ENCODE measurements at regions not wholly inside any gene's neighbourhood (a gene's known extent, or its start where the extent isn't known, plus 50 kb on each side); places are given as distances from the start of the nearest gene placed in this dataset.
"Not testable (repeated sequence)": the region's sequence is repeated elsewhere in the genome, so short reads cannot be mapped to it uniquely, and the experiment has no call there.

- Mint-ChIP-seq H3K27ac (no peak overlapping the region), H3K4me3 (no peak overlapping the region), H3K36me3 (no peaks in the 10 kb centered on the region), H3K9me3 (no peaks in the 10 kb centered on the region), H3K4me1 (peaks cover 6% of the 10 kb centered on the region), H3K27me3 (no peaks in the 10 kb centered on the region)
These were observed 111.4 kb downstream of the ATXN3L start for GRCh38 chrX:13208281-13208935.

DNA sequence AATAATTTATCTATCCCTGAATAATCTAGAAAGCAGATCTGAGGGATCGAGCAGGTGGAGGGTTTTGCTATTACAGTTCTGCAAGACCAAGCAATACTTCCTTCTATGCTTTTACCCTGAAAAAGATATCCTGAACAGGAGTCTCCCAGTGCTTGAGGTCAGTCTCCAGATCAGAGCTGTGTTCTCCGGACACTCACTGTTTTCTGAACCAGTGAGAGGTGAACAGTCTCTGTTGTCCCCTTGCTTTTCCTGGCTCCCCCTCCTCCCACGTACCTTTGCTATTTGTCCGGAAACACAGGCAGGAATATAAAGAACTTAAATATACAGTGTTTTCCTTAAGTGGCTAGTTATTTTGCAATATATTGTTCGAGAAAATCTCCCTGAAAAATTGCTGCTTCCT lies 116.6 kb downstream of the ATXN3L start:
- Mint-ChIP-seq H3K36me3 (no peaks in the 10 kb centered on the region), H3K27me3 (no peaks in the 10 kb centered on the region), H3K4me1 (no peaks in the 10 kb centered on the region), H3K27ac (no peak overlapping the region), H3K4me3 (no peak overlapping the region), H3K9me3 (no peaks in the 10 kb centered on the region)

DNA sequence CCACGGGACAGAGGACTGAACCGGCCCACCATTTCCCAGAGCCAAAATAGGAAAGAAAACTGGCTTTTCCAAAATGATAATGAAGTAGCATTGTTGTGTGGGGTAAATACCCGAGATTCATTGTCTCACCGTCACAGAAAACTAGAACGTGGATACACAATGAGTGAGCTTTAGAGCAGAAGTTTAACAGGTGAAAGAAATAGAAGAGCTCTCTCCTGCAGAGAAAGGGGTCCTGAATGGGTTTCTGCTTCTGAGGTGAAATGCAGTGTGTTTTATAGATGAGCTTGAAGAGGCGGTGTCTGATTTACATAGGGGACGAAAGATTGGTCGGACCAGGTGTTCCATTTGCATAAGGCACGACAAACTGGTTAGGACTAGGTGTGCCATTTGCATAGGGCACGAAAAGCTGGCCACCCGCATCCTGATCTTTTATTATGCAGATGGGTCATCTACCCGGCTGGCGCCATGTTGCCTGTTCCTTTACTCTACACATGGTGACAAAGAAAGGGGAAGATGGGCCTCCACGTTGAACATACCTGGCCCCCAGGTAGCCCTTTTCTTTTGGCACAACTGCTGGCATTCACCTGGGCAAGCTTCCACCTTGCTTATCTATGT lies 118.1 kb downstream of the ATXN3L start:
- Mint-ChIP-seq H3K9me3 (no peaks in the 10 kb centered on the region), H3K36me3 (no peaks in the 10 kb centered on the region), H3K4me3 (no peak overlapping the region), H3K4me1 (peaks cover 3% of the 10 kb centered on the region), H3K27me3 (no peaks in the 10 kb centered on the region), H3K27ac (no peak overlapping the region)

- Mint-ChIP-seq H3K4me1 (peaks cover 3% of the 10 kb centered on the region), H3K4me3 (no peak overlapping the region), H3K36me3 (no peaks in the 10 kb centered on the region), H3K27ac (no peak overlapping the region), H3K27me3 (no peaks in the 10 kb centered on the region), H3K9me3 (no peaks in the 10 kb centered on the region)
These were observed 119.5 kb downstream of the ATXN3L start for GRCh38 chrX:13200398-13200797.

- no peak overlapping the region for H3K4me3 Mint-ChIP-seq
- peaks cover 15% of the 10 kb centered on the region for H3K4me1 Mint-ChIP-seq
- no peak overlapping the region for H3K27ac Mint-ChIP-seq
- H3K9me3 Mint-ChIP-seq: no peaks in the 10 kb centered on the region
- H3K27me3 Mint-ChIP-seq: no peaks in the 10 kb centered on the region
- no peaks in the 10 kb centered on the region for H3K36me3 Mint-ChIP-seq
These were observed 121.1 kb downstream of the ATXN3L start for GRCh38 chrX:13198762-13199064.

- H3K36me3 Mint-ChIP-seq: no peaks in the 10 kb centered on the region
- no peaks in the 10 kb centered on the region for H3K27me3 Mint-ChIP-seq
- no peak overlapping the region for H3K27ac Mint-ChIP-seq
- H3K4me1 Mint-ChIP-seq: peaks cover 16% of the 10 kb centered on the region
- H3K4me3 Mint-ChIP-seq: no peak overlapping the region
- no peaks in the 10 kb centered on the region for H3K9me3 Mint-ChIP-seq
These were observed 121.6 kb downstream of the ATXN3L start for GRCh38 chrX:13198056-13198761.

DNA sequence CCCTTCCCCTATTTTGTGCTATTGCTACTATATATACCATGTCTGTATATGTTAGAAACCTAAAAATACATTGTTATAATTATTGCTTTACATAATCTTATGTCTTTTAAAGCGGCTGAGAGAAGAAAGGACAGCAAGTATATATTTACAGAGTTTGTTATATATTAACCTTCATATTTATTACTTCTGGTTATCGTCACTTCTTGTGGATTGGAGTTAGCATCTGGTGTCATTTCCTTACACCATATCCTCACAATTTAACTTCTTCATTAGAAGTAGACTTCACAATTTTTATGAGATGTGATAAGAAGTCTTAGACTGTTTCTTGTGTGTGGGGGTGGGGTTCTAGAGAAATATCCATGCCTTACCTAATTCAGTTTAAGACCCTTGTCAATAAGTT lies 123.1 kb downstream of the ATXN3L start:
- H3K36me3 Mint-ChIP-seq: no peaks in the 10 kb centered on the region
- H3K27ac Mint-ChIP-seq: no peak overlapping the region
- peaks cover 16% of the 10 kb centered on the region for H3K4me1 Mint-ChIP-seq
- no peaks in the 10 kb centered on the region for H3K9me3 Mint-ChIP-seq
- no peaks in the 10 kb centered on the region for H3K27me3 Mint-ChIP-seq
- no peak overlapping the region for H3K4me3 Mint-ChIP-seq

DNA sequence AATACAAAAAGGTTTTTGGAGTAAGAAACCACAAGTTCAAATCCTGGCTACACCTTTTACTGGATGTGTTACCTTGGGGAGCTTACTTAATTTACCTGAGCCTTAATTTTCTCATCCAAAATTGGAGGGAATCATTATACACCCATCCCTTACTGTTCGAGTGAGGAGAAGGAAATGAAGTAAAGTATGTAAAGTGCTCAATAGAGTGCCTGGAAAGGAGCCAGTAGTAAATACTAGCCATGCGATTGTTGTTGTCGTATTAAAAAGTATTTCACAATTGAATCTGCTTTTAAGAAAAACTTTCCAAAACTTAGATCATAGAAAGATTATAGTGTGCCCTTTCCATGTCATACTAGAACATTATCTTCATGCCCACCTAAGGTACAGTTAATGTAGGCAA lies 124.5 kb downstream of the ATXN3L start:
- H3K27me3 Mint-ChIP-seq: no peaks in the 10 kb centered on the region
- H3K4me3 Mint-ChIP-seq: no peak overlapping the region
- H3K27ac Mint-ChIP-seq: no peak overlapping the region
- peaks cover 16% of the 10 kb centered on the region for H3K4me1 Mint-ChIP-seq
- no peaks in the 10 kb centered on the region for H3K36me3 Mint-ChIP-seq
- no peaks in the 10 kb centered on the region for H3K9me3 Mint-ChIP-seq

GRCh38 chrX:13194291-13195103 lies 125.4 kb downstream of the ATXN3L start:
- Mint-ChIP-seq H3K27me3 (no peaks in the 10 kb centered on the region), H3K27ac (no peak overlapping the region), H3K36me3 (no peaks in the 10 kb centered on the region), H3K4me1 (peaks cover 16% of the 10 kb centered on the region), H3K9me3 (no peaks in the 10 kb centered on the region), H3K4me3 (no peak overlapping the region)

- Mint-ChIP-seq H3K9me3 (no peaks in the 10 kb centered on the region), H3K27me3 (no peaks in the 10 kb centered on the region), H3K4me3 (no peak overlapping the region), H3K36me3 (no peaks in the 10 kb centered on the region), H3K27ac (no peak overlapping the region), H3K4me1 (peaks cover 13% of the 10 kb centered on the region)
These were observed 129.8 kb downstream of the ATXN3L start for GRCh38 chrX:13190051-13190450.

GRCh38 chrX:13189380-13189779 lies 130.5 kb downstream of the ATXN3L start:
- H3K36me3 Mint-ChIP-seq: no peaks in the 10 kb centered on the region

DNA sequence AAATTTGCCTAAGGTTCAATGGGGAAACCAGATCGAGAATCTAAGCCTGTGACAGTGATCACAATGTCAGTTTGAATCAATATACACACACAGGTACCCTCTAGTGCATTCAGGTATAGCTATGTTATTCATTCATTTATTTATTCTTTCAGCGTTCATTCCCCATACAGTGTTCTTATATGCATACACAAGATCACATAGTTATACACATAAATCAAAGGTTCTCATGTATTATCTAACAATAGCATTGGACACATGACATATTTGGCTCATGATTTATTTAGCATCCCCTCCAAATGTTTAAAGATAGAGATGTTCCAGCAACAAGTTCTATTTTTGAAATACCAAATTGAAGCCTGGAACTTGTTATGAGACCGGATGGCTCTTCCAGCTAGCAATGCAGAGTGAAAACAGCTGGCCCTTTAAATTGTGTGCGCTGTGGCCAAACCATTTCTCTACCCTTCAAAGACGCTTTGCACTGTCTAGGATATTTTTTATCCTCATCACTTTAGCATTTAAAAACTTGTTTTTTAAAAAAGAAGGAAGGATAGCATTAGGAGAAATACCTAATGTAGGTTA lies 131.0 kb downstream of the ATXN3L start:
- Mint-ChIP-seq H3K4me1 (peaks cover 2% of the 10 kb centered on the region), H3K36me3 (no peaks in the 10 kb centered on the region), H3K27ac (no peak overlapping the region), H3K27me3 (no peaks in the 10 kb centered on the region), H3K4me3 (no peak overlapping the region), H3K9me3 (no peaks in the 10 kb centered on the region)

More at GRCh38 chrX:13189380-13189779, 130.5 kb downstream of the ATXN3L start:
- Mint-ChIP-seq H3K4me1 (peaks cover 8% of the 10 kb centered on the region), H3K4me3 (no peak overlapping the region), H3K27me3 (no peaks in the 10 kb centered on the region), H3K9me3 (no peaks in the 10 kb centered on the region), H3K27ac (no peak overlapping the region)

DNA sequence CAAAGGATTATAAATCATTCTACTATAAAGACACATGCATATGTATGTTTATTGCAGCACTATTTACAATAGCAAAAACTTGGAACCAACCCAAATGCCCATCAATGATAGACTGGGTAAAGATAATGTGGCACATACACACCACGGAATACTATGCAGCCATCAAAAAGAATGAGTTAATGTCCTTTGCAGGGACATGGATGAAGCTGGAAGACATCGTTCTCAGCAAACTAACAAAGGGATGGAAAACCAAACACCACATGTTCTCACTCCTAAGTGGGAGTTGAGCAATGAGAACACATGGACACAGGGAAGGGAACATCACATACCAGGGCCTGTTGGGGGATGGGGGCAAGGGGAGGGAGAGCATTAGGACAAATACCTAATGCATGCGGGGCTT lies 133.2 kb downstream of the ATXN3L start:
- not testable (repeated sequence) for H3K27me3 Mint-ChIP-seq, H3K9me3 Mint-ChIP-seq, H3K27ac Mint-ChIP-seq, H3K4me1 Mint-ChIP-seq, H3K4me3 Mint-ChIP-seq, H3K36me3 Mint-ChIP-seq

DNA sequence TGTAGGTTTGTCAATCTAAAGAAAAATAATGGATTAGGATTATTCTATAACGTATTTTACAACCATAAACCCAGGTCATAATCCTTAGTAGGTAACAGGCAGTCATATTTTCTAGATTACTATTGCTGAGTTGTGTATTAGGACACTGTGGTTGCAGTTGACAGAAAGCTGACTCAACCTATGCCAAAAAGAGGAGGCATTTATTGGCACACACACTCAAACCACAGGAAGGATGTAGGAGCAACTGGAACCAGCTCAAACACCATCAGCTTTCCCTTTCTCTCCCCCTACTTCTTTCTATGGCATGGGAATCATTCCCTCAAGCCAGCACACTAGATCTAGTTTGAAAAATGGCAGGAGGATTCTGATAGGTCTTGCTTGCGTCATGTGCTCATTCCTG lies 136.4 kb upstream of the FAM9C start:
- H3K4me3 Mint-ChIP-seq: no peak overlapping the region
- H3K27ac Mint-ChIP-seq: no peak overlapping the region
- no peaks in the 10 kb centered on the region for H3K9me3 Mint-ChIP-seq
- no peaks in the 10 kb centered on the region for H3K27me3 Mint-ChIP-seq
- peaks cover 1% of the 10 kb centered on the region for H3K36me3 Mint-ChIP-seq
- H3K4me1 Mint-ChIP-seq: peaks cover 15% of the 10 kb centered on the region

GRCh38 chrX:13179586-13179985 lies 135.2 kb upstream of the FAM9C start:
- H3K27ac Mint-ChIP-seq: no peak overlapping the region
- H3K4me1 Mint-ChIP-seq: peaks cover 15% of the 10 kb centered on the region
- H3K9me3 Mint-ChIP-seq: no peaks in the 10 kb centered on the region
- H3K36me3 Mint-ChIP-seq: peaks cover 1% of the 10 kb centered on the region
- H3K27me3 Mint-ChIP-seq: no peaks in the 10 kb centered on the region
- no peak overlapping the region for H3K4me3 Mint-ChIP-seq
